Fibroblast of lung (primary cell): ENCODE measurements at regions not wholly inside any gene's neighbourhood (a gene's known extent, or its start where the extent isn't known, plus 50 kb on each side); places are given as distances from the start of the nearest gene placed in this dataset.

Experiments
- CTCF ChIP-seq, 2 donors: IDR thresholded peaks in 1 of 2; conservative IDR thresholded peaks in 1 of 2; 1 replicate in 1 of 2; 2 replicates in 1 of 2; pipeline ENCODE4 v1.5.1; 2011 to 2012; ENCODE audit warnings: low read length in 2 of 2, control low read depth in 1 of 2, inconsistent platforms in 1 of 2, low read depth in 1 of 2, mild to moderate bottlenecking in 1 of 2
- EZH2 ChIP-seq: IDR thresholded peaks from 2 replicates; pipeline ENCODE4 v1.5.1; 2012; ENCODE audit warnings: low read length, control low read depth, mild to moderate bottlenecking; ENCODE audit errors: missing control alignments

DNA sequence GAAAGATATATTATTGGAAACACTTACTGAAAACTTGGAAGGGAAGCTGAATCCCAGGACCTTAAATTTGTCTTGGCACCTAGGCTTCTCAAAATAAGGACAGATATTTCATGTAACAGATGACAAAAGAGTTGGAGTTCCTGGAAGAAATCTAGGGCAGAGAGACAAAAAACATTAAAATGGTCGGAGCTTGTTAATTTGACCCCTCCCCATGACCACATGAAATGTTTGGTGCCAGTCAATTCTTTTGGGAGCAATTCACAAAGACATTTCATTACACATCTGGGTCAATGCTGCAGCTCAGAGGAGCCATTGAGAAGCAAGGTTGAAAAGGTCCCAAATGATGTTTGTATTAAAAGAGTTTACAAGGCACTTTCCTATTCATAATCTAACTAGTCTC lies 162.0 kb upstream of the GUCY1A2 start:
- TF ChIP-seq EZH2 (no peak), CTCF (conservative IDR thresholded peaks at IDR 0.05 in 1 of 2, IDR thresholded peaks at IDR 0.05 in 1 of 2; ENCODE audit: low read depth in 1 of 2, low read length in 2 of 2) (no peak)
